ENCODE measurements at regions not wholly inside any gene's neighbourhood (a gene's known extent, or its start where the extent isn't known, plus 50 kb on each side); places are given as distances from the start of the nearest gene placed in this dataset.
A peak's percentile ranks its signal among the peaks of the same experiment; 100 is the strongest.

- Histone ChIP-seq H3K27ac (ENCODE audit: low read length) (no peak overlapping the region), H2AFZ (ENCODE audit: low read depth, low read length) (no peak overlapping the region), H3K9me3 (ENCODE audit: insufficient read depth, low read length, severe bottlenecking) (no peaks in the 10 kb centered on the region), H4K20me1 (ENCODE audit: insufficient read depth, low read length) (no peaks in the 10 kb centered on the region; the same call in 1 of the 2 replicates), H3K4me3 (ENCODE audit: low read depth in 1 of 2, low read length in 2 of 2) (no peak overlapping the region), H3K79me2 (ENCODE audit: insufficient read depth, low read length) (no peaks in the 10 kb centered on the region), H3K4me2 (ENCODE audit: insufficient read depth, low read length) (no peak overlapping the region), H3K4me1 (ENCODE audit: insufficient read depth, low read length) (peaks cover 7% of the 10 kb centered on the region), H3K9ac (ENCODE audit: low read depth, low read length) (no peak overlapping the region), H3K36me3 (ENCODE audit: insufficient read depth, low read length) (no peaks in the 10 kb centered on the region), H3K27me3 (ENCODE audit: insufficient read depth, low read length, poor library complexity) (no peaks in the 10 kb centered on the region)
- TF ChIP-seq EZH2 (IDR thresholded peaks at IDR 0.05; ENCODE audit: borderline replicate concordance, low read depth, low read length, severe bottlenecking) = no peak
- TF ChIP-seq, protein P1, sequence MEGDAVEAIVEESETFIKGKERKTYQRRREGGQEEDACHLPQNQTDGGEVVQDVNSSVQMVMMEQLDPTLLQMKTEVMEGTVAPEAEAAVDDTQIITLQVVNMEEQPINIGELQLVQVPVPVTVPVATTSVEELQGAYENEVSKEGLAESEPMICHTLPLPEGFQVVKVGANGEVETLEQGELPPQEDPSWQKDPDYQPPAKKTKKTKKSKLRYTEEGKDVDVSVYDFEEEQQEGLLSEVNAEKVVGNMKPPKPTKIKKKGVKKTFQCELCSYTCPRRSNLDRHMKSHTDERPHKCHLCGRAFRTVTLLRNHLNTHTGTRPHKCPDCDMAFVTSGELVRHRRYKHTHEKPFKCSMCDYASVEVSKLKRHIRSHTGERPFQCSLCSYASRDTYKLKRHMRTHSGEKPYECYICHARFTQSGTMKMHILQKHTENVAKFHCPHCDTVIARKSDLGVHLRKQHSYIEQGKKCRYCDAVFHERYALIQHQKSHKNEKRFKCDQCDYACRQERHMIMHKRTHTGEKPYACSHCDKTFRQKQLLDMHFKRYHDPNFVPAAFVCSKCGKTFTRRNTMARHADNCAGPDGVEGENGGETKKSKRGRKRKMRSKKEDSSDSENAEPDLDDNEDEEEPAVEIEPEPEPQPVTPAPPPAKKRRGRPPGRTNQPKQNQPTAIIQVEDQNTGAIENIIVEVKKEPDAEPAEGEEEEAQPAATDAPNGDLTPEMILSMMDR (IDR thresholded peaks at IDR 0.05; ENCODE audit: borderline replicate concordance, extremely low read depth, low read length, poor library complexity, severe bottlenecking) = no peak
- ATAC-seq (ENCODE audit: insufficient read depth, low read depth) (no peak), DNase-seq (no peak)
Observed at GRCh38 chr11:69968396-69969347, 109.4 kb upstream of the ANO1 start.

- ATAC-seq (ENCODE audit: insufficient read depth, low read depth) (no peak), DNase-seq (no peak)
- Histone ChIP-seq H4K20me1 (ENCODE audit: insufficient read depth, low read length) (no peaks in the 10 kb centered on the region; the same call in 1 of the 2 replicates), H3K36me3 (ENCODE audit: insufficient read depth, low read length) (no peaks in the 10 kb centered on the region), H3K9me3 (ENCODE audit: insufficient read depth, low read length, severe bottlenecking) (no peaks in the 10 kb centered on the region), H3K4me1 (ENCODE audit: insufficient read depth, low read length) (peaks cover 7% of the 10 kb centered on the region), H2AFZ (ENCODE audit: low read depth, low read length) (peak overlapping the region; percentile 49), H3K27me3 (ENCODE audit: insufficient read depth, low read length, poor library complexity) (no peaks in the 10 kb centered on the region), H3K27ac (ENCODE audit: low read length) (no peak overlapping the region), H3K9ac (ENCODE audit: low read depth, low read length) (no peak overlapping the region), H3K4me2 (ENCODE audit: insufficient read depth, low read length) (no peak overlapping the region), H3K79me2 (ENCODE audit: insufficient read depth, low read length) (no peaks in the 10 kb centered on the region), H3K4me3 (ENCODE audit: low read depth in 1 of 2, low read length in 2 of 2) (no peak overlapping the region)
- TF ChIP-seq EZH2 (IDR thresholded peaks at IDR 0.05; ENCODE audit: borderline replicate concordance, low read depth, low read length, severe bottlenecking) = no peak
- TF ChIP-seq, protein P1 (IDR thresholded peaks at IDR 0.05; ENCODE audit: borderline replicate concordance, extremely low read depth, low read length, poor library complexity, severe bottlenecking) = no peak
Observed at GRCh38 chr11:69969890-69970784, 108.0 kb upstream of the ANO1 start.

GRCh38 chr11:69970785-69971535 is 107.2 kb upstream of the ANO1 start:
- Histone ChIP-seq H3K79me2 (ENCODE audit: insufficient read depth, low read length) (no peaks in the 10 kb centered on the region), H3K27me3 (ENCODE audit: insufficient read depth, low read length, poor library complexity) (no peaks in the 10 kb centered on the region), H3K9me3 (ENCODE audit: insufficient read depth, low read length, severe bottlenecking) (no peaks in the 10 kb centered on the region), H3K4me3 (ENCODE audit: low read depth in 1 of 2, low read length in 2 of 2) (no peak overlapping the region), H4K20me1 (ENCODE audit: insufficient read depth, low read length) (no peaks in the 10 kb centered on the region; the same call in 1 of the 2 replicates), H3K4me1 (ENCODE audit: insufficient read depth, low read length) (peaks cover 7% of the 10 kb centered on the region), H3K4me2 (ENCODE audit: insufficient read depth, low read length) (no peak overlapping the region), H3K9ac (ENCODE audit: low read depth, low read length) (no peak overlapping the region), H3K27ac (ENCODE audit: low read length) (no peak overlapping the region), H2AFZ (ENCODE audit: low read depth, low read length) (0 out of 2 replicates have a peak overlapping the region, but pooled peaks have one; percentile 49), H3K36me3 (ENCODE audit: insufficient read depth, low read length) (no peaks in the 10 kb centered on the region)
- no peak for DNase-seq
- TF ChIP-seq, protein P1 (IDR thresholded peaks at IDR 0.05; ENCODE audit: borderline replicate concordance, extremely low read depth, low read length, poor library complexity, severe bottlenecking) = no peak
- TF ChIP-seq EZH2 (IDR thresholded peaks at IDR 0.05; ENCODE audit: borderline replicate concordance, low read depth, low read length, severe bottlenecking) = no peak
- no peak for ATAC-seq (ENCODE audit: insufficient read depth, low read depth)

Data from DND-41 (cell line).